Glutamatergic neuron (in vitro differentiated cells): ENCODE measurements at regions not wholly inside any gene's neighbourhood (a gene's known extent, or its start where the extent isn't known, plus 50 kb on each side); places are given as distances from the start of the nearest gene placed in this dataset.

Source experiments
- DNase-seq: peaks from one replicate; pipeline ENCODE4 v3.0.0; 2022
- H3K27ac Mint-ChIP-seq: one replicate; pipeline ENCODE4 v1.8.0; 2020; ENCODE audit warnings: mild to moderate bottlenecking, mixed read lengths, inconsistent platforms; ENCODE audit not compliant: unreplicated experiment
- H3K27me3 Mint-ChIP-seq: one replicate; pipeline ENCODE4 v1.8.0; 2020; ENCODE audit warnings: mild to moderate bottlenecking, moderate library complexity, mixed read lengths, inconsistent platforms; ENCODE audit not compliant: unreplicated experiment
- H3K36me3 Mint-ChIP-seq: one replicate; pipeline ENCODE4 v1.8.0; 2020; ENCODE audit warnings: mild to moderate bottlenecking, mixed read lengths, inconsistent platforms; ENCODE audit not compliant: unreplicated experiment
- H3K4me1 Mint-ChIP-seq: one replicate; pipeline ENCODE4 v1.8.0; 2020; ENCODE audit warnings: mild to moderate bottlenecking, low read depth, mixed read lengths, inconsistent platforms; ENCODE audit not compliant: unreplicated experiment
- H3K4me3 Mint-ChIP-seq: one replicate; pipeline ENCODE4 v1.8.0; 2020; ENCODE audit warnings: mild to moderate bottlenecking, mixed read lengths, inconsistent platforms; ENCODE audit not compliant: unreplicated experiment
- H3K9me3 Mint-ChIP-seq: one replicate; pipeline ENCODE4 v1.8.0; 2020; ENCODE audit warnings: mild to moderate bottlenecking, moderate library complexity, mixed read lengths, inconsistent platforms; ENCODE audit not compliant: unreplicated experiment
- TF ChIP-seq, protein P1 (sequence below): fragments of 200-600 bp; sonication (generic); IDR thresholded peaks from one replicate; pipeline ENCODE4 v1.5.0; 2021; ENCODE audit not compliant: partially characterized antibody, unreplicated experiment

DNA sequence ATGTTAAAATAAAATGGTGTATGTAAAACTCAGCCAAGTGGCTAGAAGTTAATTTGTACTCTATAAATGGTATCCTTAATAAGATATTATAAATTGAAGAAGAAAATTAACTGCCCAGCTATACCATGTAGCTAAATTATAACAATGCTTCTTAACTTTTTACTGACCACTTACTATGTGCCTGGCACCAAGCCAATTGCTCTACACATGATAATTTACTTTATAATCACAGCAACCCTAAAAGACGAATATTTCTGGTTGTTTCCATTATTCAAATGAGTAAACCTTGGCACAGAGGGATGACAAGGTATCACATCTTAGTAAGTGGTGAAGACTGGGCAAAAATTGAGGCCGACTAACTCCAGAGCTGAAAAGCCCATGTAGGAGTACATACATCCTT, 1506.6 kb downstream of the PCDH7 start:
- no peaks in the 10 kb centered on the region for H3K9me3 Mint-ChIP-seq
- TF ChIP-seq, protein P1, sequence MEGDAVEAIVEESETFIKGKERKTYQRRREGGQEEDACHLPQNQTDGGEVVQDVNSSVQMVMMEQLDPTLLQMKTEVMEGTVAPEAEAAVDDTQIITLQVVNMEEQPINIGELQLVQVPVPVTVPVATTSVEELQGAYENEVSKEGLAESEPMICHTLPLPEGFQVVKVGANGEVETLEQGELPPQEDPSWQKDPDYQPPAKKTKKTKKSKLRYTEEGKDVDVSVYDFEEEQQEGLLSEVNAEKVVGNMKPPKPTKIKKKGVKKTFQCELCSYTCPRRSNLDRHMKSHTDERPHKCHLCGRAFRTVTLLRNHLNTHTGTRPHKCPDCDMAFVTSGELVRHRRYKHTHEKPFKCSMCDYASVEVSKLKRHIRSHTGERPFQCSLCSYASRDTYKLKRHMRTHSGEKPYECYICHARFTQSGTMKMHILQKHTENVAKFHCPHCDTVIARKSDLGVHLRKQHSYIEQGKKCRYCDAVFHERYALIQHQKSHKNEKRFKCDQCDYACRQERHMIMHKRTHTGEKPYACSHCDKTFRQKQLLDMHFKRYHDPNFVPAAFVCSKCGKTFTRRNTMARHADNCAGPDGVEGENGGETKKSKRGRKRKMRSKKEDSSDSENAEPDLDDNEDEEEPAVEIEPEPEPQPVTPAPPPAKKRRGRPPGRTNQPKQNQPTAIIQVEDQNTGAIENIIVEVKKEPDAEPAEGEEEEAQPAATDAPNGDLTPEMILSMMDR = no peak
- no peak for DNase-seq
- no peaks in the 10 kb centered on the region for H3K36me3 Mint-ChIP-seq
- H3K4me3 Mint-ChIP-seq = no peak overlapping the region
- H3K27ac Mint-ChIP-seq = no peak overlapping the region
- no peaks in the 10 kb centered on the region for H3K4me1 Mint-ChIP-seq
- no peaks in the 10 kb centered on the region for H3K27me3 Mint-ChIP-seq

- no peaks in the 10 kb centered on the region for H3K9me3 Mint-ChIP-seq
- H3K27ac Mint-ChIP-seq = no peak overlapping the region
- H3K4me3 Mint-ChIP-seq = no peak overlapping the region
- H3K36me3 Mint-ChIP-seq = no peaks in the 10 kb centered on the region
- no peak for DNase-seq
- no peaks in the 10 kb centered on the region for H3K4me1 Mint-ChIP-seq
- TF ChIP-seq, protein P1 = no peak
- peaks cover 1% of the 10 kb centered on the region for H3K27me3 Mint-ChIP-seq
Measured at GRCh38 chr4:32243926-32244325, 1523.8 kb downstream of the PCDH7 start.

- Mint-ChIP-seq H3K27me3 (no peaks in the 10 kb centered on the region), H3K4me1 (no peaks in the 10 kb centered on the region)
- TF ChIP-seq, protein P1 = no peak
Measured at GRCh38 chr4:32249040-32249439, 1528.9 kb downstream of the PCDH7 start.

DNA sequence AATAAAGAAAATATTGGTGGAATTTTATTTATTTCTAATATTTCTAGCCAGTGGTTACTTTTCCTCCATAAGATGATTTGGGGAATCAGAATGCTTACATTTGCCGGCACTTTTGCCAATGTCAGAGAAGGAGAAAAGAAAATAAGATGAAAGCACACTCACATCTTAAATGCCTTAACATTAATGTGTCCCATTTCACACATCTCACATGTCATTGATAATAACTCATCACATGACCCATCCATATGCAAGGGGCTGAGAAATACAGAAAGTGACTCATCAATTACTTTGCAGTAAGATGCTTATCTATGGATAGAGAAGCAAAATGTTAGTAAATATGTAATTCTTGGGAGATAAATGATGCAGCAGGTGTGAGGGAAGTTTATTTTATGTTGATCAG, 1531.0 kb downstream of the PCDH7 start:
- DNase-seq = no peak
- no peaks in the 10 kb centered on the region for H3K9me3 Mint-ChIP-seq
- TF ChIP-seq, protein P1 = no peak
- H3K4me1 Mint-ChIP-seq = peaks cover 1% of the 10 kb centered on the region
- no peak overlapping the region for H3K4me3 Mint-ChIP-seq
- H3K36me3 Mint-ChIP-seq = no peaks in the 10 kb centered on the region
- H3K27ac Mint-ChIP-seq = no peak overlapping the region
- no peaks in the 10 kb centered on the region for H3K27me3 Mint-ChIP-seq

More at GRCh38 chr4:32249040-32249439, 1528.9 kb downstream of the PCDH7 start:
- no peak overlapping the region for H3K27ac Mint-ChIP-seq
- no peaks in the 10 kb centered on the region for H3K36me3 Mint-ChIP-seq
- H3K4me3 Mint-ChIP-seq = no peak overlapping the region
- no peaks in the 10 kb centered on the region for H3K9me3 Mint-ChIP-seq
- DNase-seq = no peak

DNA sequence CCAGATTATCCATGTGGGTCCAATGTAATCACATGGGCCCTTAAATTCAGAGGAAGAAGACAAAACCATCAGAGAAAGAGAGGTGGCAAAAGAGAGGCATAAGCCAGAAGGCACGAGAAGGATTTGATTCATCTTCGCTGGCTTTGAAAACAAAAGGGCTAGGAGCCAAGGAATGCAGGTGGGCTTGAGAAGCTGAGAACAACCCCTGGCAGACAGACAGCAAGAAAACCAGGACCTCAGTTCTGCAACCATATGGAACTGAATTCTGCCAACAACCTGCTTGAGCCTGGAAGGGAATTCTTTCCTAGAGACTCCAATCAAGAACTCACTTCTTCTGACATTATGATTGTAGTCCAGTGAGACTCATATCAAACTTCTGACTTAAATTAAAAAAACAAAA, 1531.8 kb downstream of the PCDH7 start:
- H3K4me3 Mint-ChIP-seq = no peak overlapping the region
- no peaks in the 10 kb centered on the region for H3K27me3 Mint-ChIP-seq
- TF ChIP-seq, protein P1 = no peak
- H3K9me3 Mint-ChIP-seq = no peaks in the 10 kb centered on the region
- H3K27ac Mint-ChIP-seq = no peak overlapping the region
- H3K4me1 Mint-ChIP-seq = peaks cover 1% of the 10 kb centered on the region
- no peak for DNase-seq
- no peaks in the 10 kb centered on the region for H3K36me3 Mint-ChIP-seq
